Common myeloid progenitor, CD34-positive (primary cell): ENCODE measurements at regions not wholly inside any gene's neighbourhood (a gene's known extent, or its start where the extent isn't known, plus 50 kb on each side); places are given as distances from the start of the nearest gene placed in this dataset.

Source experiments
- CTCF ChIA-PET: fragments of 350-600 bp; sonication (Branson Sonifier 250); formaldehyde crosslinking; loops from one replicate; lab custom pipeline; 2021; ENCODE audit warnings: antibody characterized with exemption; lab: Charles Lee
- POLR2A ChIA-PET: fragments of 350-600 bp; sonication (Branson Sonifier 250); formaldehyde crosslinking; loops from one replicate; lab custom pipeline; 2021; ENCODE audit warnings: antibody characterized with exemption; lab: Charles Lee
- DNase-seq, 3 donors: peaks; one replicate each; pipeline versions ENCODE4 v3.0.0 to v3.0.0-alpha.2; 2013
- H3K27ac ChIP-seq, 2 experiments: 1 replicate in 1 of 2; 2 replicates in 1 of 2; pipeline ENCODE4 v1.7.0; 2013; ENCODE audit warnings: inconsistent platforms in 2 of 2, low read length in 2 of 2, mild to moderate bottlenecking in 2 of 2, low read depth in 1 of 2, moderate library complexity in 1 of 2; ENCODE audit not compliant: severe bottlenecking in 2 of 2, insufficient read depth in 1 of 2, poor library complexity in 1 of 2
- H3K27me3 ChIP-seq, 5 experiments: replicated peaks in 2 of 5; 1 replicate in 3 of 5; 2 replicates in 2 of 5; pipeline versions ENCODE4 v1.6.1 to v1.7.0; 2013; ENCODE audit warnings: low read length in 4 of 5, mild to moderate bottlenecking in 2 of 5, moderate library complexity in 2 of 5, inconsistent platforms in 1 of 5; ENCODE audit not compliant: insufficient read depth in 5 of 5, control insufficient read depth in 4 of 5
- H3K36me3 ChIP-seq, 4 experiments: 1 replicate in 2 of 4; 2 replicates in 2 of 4; pipeline versions ENCODE4 v1.6.1 to v1.7.0; 2013; ENCODE audit warnings: low read length in 3 of 4, control low read depth in 1 of 4, mild to moderate bottlenecking in 1 of 4; ENCODE audit not compliant: control insufficient read depth in 4 of 4, insufficient read depth in 4 of 4
- H3K4me1 ChIP-seq, 4 experiments: 1 replicate in 3 of 4; 2 replicates in 1 of 4; pipeline versions ENCODE4 v1.6.1 to v1.7.1; 2013; ENCODE audit warnings: low read length in 3 of 4, mild to moderate bottlenecking in 3 of 4, control low read depth in 1 of 4, inconsistent platforms in 1 of 4, moderate library complexity in 1 of 4; ENCODE audit not compliant: control insufficient read depth in 4 of 4, insufficient read depth in 4 of 4; ENCODE audit errors: control extremely low read depth in 1 of 4
- H3K4me3 ChIP-seq, 7 experiments: 1 replicate in 4 of 7; 2 replicates in 3 of 7; pipeline versions ENCODE4 v1.5.1 to v1.7.0; 2013; ENCODE audit warnings: mild to moderate bottlenecking in 7 of 7, low read length in 6 of 7, moderate library complexity in 6 of 7, inconsistent platforms in 2 of 7, low read depth in 2 of 7, control low read depth in 1 of 7; ENCODE audit not compliant: insufficient read depth in 4 of 7, control insufficient read depth in 1 of 7; ENCODE audit errors: extremely low read depth in 1 of 7
- H3K9me3 ChIP-seq, 5 experiments: 1 replicate in 4 of 5; 2 replicates in 1 of 5; pipeline versions ENCODE4 v1.6.1 to v1.7.1; 2013; ENCODE audit warnings: low read length in 4 of 5, mild to moderate bottlenecking in 2 of 5, inconsistent platforms in 1 of 5, low read depth in 1 of 5, moderate library complexity in 1 of 5; ENCODE audit not compliant: control insufficient read depth in 4 of 5, insufficient read depth in 2 of 5; ENCODE audit errors: control extremely low read depth in 1 of 5
- WGBS: methylation state at CpG from one replicate; pipeline ENCODE4 v1.1.5; 2013; ENCODE audit not compliant: insufficient coverage; 5-methylcytosine and 5-hydroxymethylcytosine counted together

- POLR2A ChIA-PET = no interaction called here
- no peaks in the 10 kb centered on the region for H3K9me3 ChIP-seq
- no peaks in the 10 kb centered on the region for H3K4me1 ChIP-seq
- H3K36me3 ChIP-seq = no peaks in the 10 kb centered on the region
- no peak overlapping the region for H3K4me3 ChIP-seq
- CTCF ChIA-PET = no interaction called here
- H3K27ac ChIP-seq = no peak overlapping the region
- DNase-seq = no peak
- H3K27me3 ChIP-seq = no peaks in the 10 kb centered on the region
Observed at GRCh38 chr5:158524070-158524469, 575.6 kb downstream of the EBF1 start.

- Histone ChIP-seq H3K36me3 (no peaks in the 10 kb centered on the region), H3K27me3 (no peaks in the 10 kb centered on the region), H3K9me3 (no peaks in the 10 kb centered on the region), H3K27ac (no peak overlapping the region), H3K4me3 (no peak overlapping the region), H3K4me1 (no peaks in the 10 kb centered on the region)
- WGBS = no CpG with 5 or more reads among the region's 2 CpGs
- ChIA-PET POLR2A (no interaction called here), CTCF (no interaction called here)
- no peak for DNase-seq
Observed at GRCh38 chr5:158522776-158523175, 576.9 kb downstream of the EBF1 start.

- ChIA-PET POLR2A (no interaction called here), CTCF (no interaction called here)
- H3K27me3 ChIP-seq = no peaks in the 10 kb centered on the region
- DNase-seq = no peak
- no CpG with 5 or more reads among the region's 3 CpGs for WGBS
- H3K4me3 ChIP-seq = no peak overlapping the region
- H3K9me3 ChIP-seq = no peaks in the 10 kb centered on the region
- no peak overlapping the region for H3K27ac ChIP-seq
- H3K36me3 ChIP-seq = no peaks in the 10 kb centered on the region
- H3K4me1 ChIP-seq = no peaks in the 10 kb centered on the region
Observed at GRCh38 chr5:158521995-158522394, 577.7 kb downstream of the EBF1 start.

GRCh38 chr5:158519433-158520021 is 580.2 kb downstream of the EBF1 start:
- peaks cover 0 to 1% (median 0%) of the 10 kb centered on the region in 4 experiments for H3K4me1 ChIP-seq
- H3K27me3 ChIP-seq = no peaks in the 10 kb centered on the region
- POLR2A ChIA-PET = no interaction called here
- no peak overlapping the region for H3K4me3 ChIP-seq
- no peak overlapping the region for H3K27ac ChIP-seq
- 100% methylated on average over 1 of the region's 3 CpGs for WGBS
- CTCF ChIA-PET = interaction anchor here (1.6 kb wide), 1 partner anchor 9 kb away, joined by 5 read pairs; no protein-coding TSS in a partner anchor
- H3K9me3 ChIP-seq = no peaks in the 10 kb centered on the region
- no peaks in the 10 kb centered on the region for H3K36me3 ChIP-seq
- no peak for DNase-seq

GRCh38 chr5:158516521-158516920 is 583.2 kb downstream of the EBF1 start:
- POLR2A ChIA-PET = no interaction called here
- no peak overlapping the region for H3K4me3 ChIP-seq
- no peaks in the 10 kb centered on the region for H3K36me3 ChIP-seq
- no CpG with 5 or more reads among the region's 2 CpGs for WGBS
- no peaks in the 10 kb centered on the region for H3K27me3 ChIP-seq
- no peak for DNase-seq
- no peaks in the 10 kb centered on the region for H3K9me3 ChIP-seq
- no peak overlapping the region for H3K27ac ChIP-seq
- CTCF ChIA-PET = no interaction called here
- peaks cover 13 to 19% (median 15%) of the 10 kb centered on the region in 4 experiments for H3K4me1 ChIP-seq

GRCh38 chr5:158514986-158515359 is 584.7 kb downstream of the EBF1 start:
- no CpG with 5 or more reads among the region's 3 CpGs for WGBS
- no peaks in the 10 kb centered on the region for H3K9me3 ChIP-seq
- no peak for DNase-seq
- no peak overlapping the region for H3K27ac ChIP-seq
- ChIA-PET CTCF (no interaction called here), POLR2A (no interaction called here)
- H3K36me3 ChIP-seq = no peaks in the 10 kb centered on the region
- H3K27me3 ChIP-seq = no peaks in the 10 kb centered on the region
- no peak overlapping the region for H3K4me3 ChIP-seq
- peaks cover 13 to 20% (median 15%) of the 10 kb centered on the region in 4 experiments for H3K4me1 ChIP-seq

GRCh38 chr5:158514319-158514985 is 585.3 kb downstream of the EBF1 start:
- Histone ChIP-seq H3K4me3 (no peak overlapping the region), H3K27ac (no peak overlapping the region), H3K36me3 (no peaks in the 10 kb centered on the region), H3K4me1 (peaks cover 13 to 20% (median 15%) of the 10 kb centered on the region in 4 experiments), H3K9me3 (no peaks in the 10 kb centered on the region), H3K27me3 (no peaks in the 10 kb centered on the region)
- POLR2A ChIA-PET = no interaction called here
- WGBS = no CpG with 5 or more reads among the region's 1 CpG
- no peak for DNase-seq
- CTCF ChIA-PET = no interaction called here
